Astrocyte (in vitro differentiated cells and primary cell): ENCODE measurements at regions not wholly inside any gene's neighbourhood (a gene's known extent, or its start where the extent isn't known, plus 50 kb on each side); places are given as distances from the start of the nearest gene placed in this dataset.

Source experiments
- CTCF ChIP-seq: IDR thresholded peaks from 2 replicates; pipeline ENCODE4 v1.5.1; 2011; ENCODE audit warnings: low read depth, mild to moderate bottlenecking, inconsistent platforms, low read length, moderate library complexity; ENCODE audit not compliant: insufficient read depth
- EZH2 ChIP-seq: IDR thresholded peaks from 2 replicates; pipeline ENCODE4 v1.6.1; 2012; ENCODE audit warnings: mild to moderate bottlenecking, low read length, inconsistent platforms; ENCODE audit not compliant: insufficient read depth

GRCh38 chr17:56031636-56032035 is 121.6 kb upstream of the ANKFN1 start:
- TF ChIP-seq CTCF (no peak), EZH2 (no peak)
